Transverse colon (tissue), 4 donors: ENCODE measurements at regions not wholly inside any gene's neighbourhood (a gene's known extent, or its start where the extent isn't known, plus 50 kb on each side); places are given as distances from the start of the nearest gene placed in this dataset.
A peak's percentile ranks its signal among the peaks of the same experiment; 100 is the strongest.
"Not testable (repeated sequence)": the region's sequence is repeated elsewhere in the genome, so short reads cannot be mapped to it uniquely, and the experiment has no call there.

Experiments used
- DNase-seq: peaks from one replicate; pipeline ENCODE4 v3.0.0-alpha.2; 2019
- H3K27ac ChIP-seq, 4 donors: fragments of 200-600 bp; sonication (generic); 2 replicates each; pipeline ENCODE4 v1.5.1; 2016 to 2018; ENCODE audit warnings: inconsistent platforms in 4 of 4
- H3K27me3 ChIP-seq: fragments of 200-600 bp; sonication (generic); 2 replicates; pipeline ENCODE4 v1.5.1; 2017; ENCODE audit warnings: inconsistent platforms
- H3K36me3 ChIP-seq, 4 donors: fragments of 200-600 bp; sonication (generic); 2 replicates each; pipeline ENCODE4 v1.5.1; 2017 to 2019; ENCODE audit warnings: inconsistent platforms in 4 of 4
- H3K4me1 ChIP-seq, 4 donors: fragments of 200-600 bp; sonication (generic); 2 replicates each; pipeline ENCODE4 v1.5.1; 2017 to 2020; ENCODE audit warnings: inconsistent platforms in 4 of 4
- H3K4me3 ChIP-seq, 4 donors: fragments of 200-600 bp; sonication (generic); 1 replicate in 1 of 4; 2 replicates in 3 of 4; pipeline versions ENCODE4 v1.5.1 to v1.6.1; 2017 to 2019; ENCODE audit warnings: inconsistent platforms in 4 of 4
- H3K9me3 ChIP-seq, 2 donors: fragments of 200-600 bp; sonication (generic); 2 replicates each; pipeline ENCODE4 v1.5.1; 2017 to 2019; ENCODE audit warnings: inconsistent platforms in 2 of 2
- CTCF ChIP-seq, 5 experiments: fragments of 200-600 bp in 3 of 5; fragments of 450-650 bp in 2 of 5; sonication (generic) in 3 of 5; IDR thresholded peaks; 1 replicate in 2 of 5; 2 replicates in 3 of 5; pipeline ENCODE4 v1.5.1; 2016 to 2017; ENCODE audit warnings: antibody characterized with exemption in 5 of 5, inconsistent platforms in 3 of 5, mild to moderate bottlenecking in 2 of 5, moderate library complexity in 1 of 5
- EP300 ChIP-seq: sonication (generic); formaldehyde crosslinking; IDR thresholded peaks from one replicate; pipeline ENCODE4 v1.6.1; 2017; ENCODE audit warnings: antibody characterized with exemption, low read depth
- POLR2A ChIP-seq: fragments of 450-650 bp; IDR thresholded peaks from one replicate; pipeline ENCODE4 v1.6.1; 2016; ENCODE audit warnings: antibody characterized with exemption, mild to moderate bottlenecking, moderate library complexity
- POLR2AphosphoS5 ChIP-seq, 3 donors: sonication (generic); formaldehyde crosslinking; IDR thresholded peaks; one replicate each; pipeline ENCODE4 v1.6.1; 2016; ENCODE audit warnings: antibody characterized with exemption in 3 of 3
- WGBS, 2 donors: methylation state at CpG; one replicate each; pipeline ENCODE4 v1.1.5; 2018; ENCODE audit warnings: low coverage in 1 of 2; 5-methylcytosine and 5-hydroxymethylcytosine counted together
- in situ Hi-C, 4 donors: fragments of 200-750 bp; cut with MboI; loops; one replicate each; pipeline versions ENCODE4 v1.15.0 to v1.15.1; 2017; ENCODE audit warnings: low sequenced_read_pairs in 3 of 4, low pct_ligation_motif_present in 1 of 4, low pct_unique_long_range_greater_than_20kb in 1 of 4
- intact Hi-C: fragments of 100-400 bp; cut with DNase I; formaldehyde crosslinking; loops from one replicate; pipeline ENCODE4 v1.15.1; 2023; ENCODE audit warnings: low total_unique reads

- peaks cover 0 to 19% (median 14%) of the 10 kb centered on the region in 4 donors for H3K4me1 ChIP-seq
These were observed 77.5 kb downstream of the SNX5 start for GRCh38 chr20:17891131-17891530.

GRCh38 chr20:17890330-17890729 is 78.3 kb downstream of the SNX5 start:
- intact Hi-C loops (loop anchor here (5.0 kb wide), 1 partner anchor 1542 kb away; no protein-coding TSS in a partner anchor), in situ Hi-C loops (loop anchor here in 3 of 4 donors (10.0 to 25.0 kb wide), 3 partner anchors 203 to 353 kb away; partner anchors contain the start of genes BANF2 (in 1 of the 3), BFSP1 (in 1 of the 3) and RRBP1 (in 1 of the 3))
- WGBS, 2 donors: 95% methylated on average over 3 of the region's 3 CpGs; no CpG with 5 or more reads in 1 of the 2 donors
- H3K4me1 ChIP-seq: peaks cover 2 to 22% (median 19%) of the 10 kb centered on the region in 4 donors
- no peak overlapping the region for H3K27ac ChIP-seq
- no peaks in the 10 kb centered on the region for H3K9me3 ChIP-seq
- DNase-seq: no peak
- H3K27me3 ChIP-seq: no peaks in the 10 kb centered on the region
- no peaks in the 10 kb centered on the region for H3K36me3 ChIP-seq
- TF ChIP-seq POLR2A (no peak), POLR2AphosphoS5 (IDR thresholded peaks at IDR 0.05) (no peak), EP300 (no peak), CTCF (IDR thresholded peaks at IDR 0.05) (no peak)
- no peak overlapping the region for H3K4me3 ChIP-seq

More at GRCh38 chr20:17891131-17891530, 77.5 kb downstream of the SNX5 start:
- WGBS, 2 donors: 80 to 95% methylated on average over 1 to 4 of the region's 4 CpGs
- not testable (repeated sequence) for H3K27ac ChIP-seq, H3K27me3 ChIP-seq, H3K36me3 ChIP-seq, H3K4me3 ChIP-seq, DNase-seq, H3K9me3 ChIP-seq
- intact Hi-C loops (loop anchor here (5.0 kb wide), 1 partner anchor 1541 kb away; no protein-coding TSS in a partner anchor), in situ Hi-C loops (loop anchor here in 3 of 4 donors (10.0 to 25.0 kb wide), 3 partner anchors 204 to 354 kb away; partner anchors contain the start of genes BANF2 (in 1 of the 3), BFSP1 (in 1 of the 3) and RRBP1 (in 1 of the 3))

- Histone ChIP-seq H3K9me3 (no peaks in the 10 kb centered on the region), H3K4me3 (no peak overlapping the region), H3K27me3 (no peaks in the 10 kb centered on the region), H3K36me3 (no peaks in the 10 kb centered on the region), H3K27ac (no peak overlapping the region), H3K4me1 (peaks cover 5 to 24% (median 21%) of the 10 kb centered on the region in 4 donors)
- TF ChIP-seq CTCF (IDR thresholded peaks at IDR 0.05) (peak in 2 of 5 experiments; percentile 10 to 19), POLR2A (no peak), EP300 (no peak), POLR2AphosphoS5 (IDR thresholded peaks at IDR 0.05) (no peak)
- WGBS, 2 donors: 38 to 66% methylated on average over 1 of the region's 1 CpG
- intact Hi-C loops (no loop called here), in situ Hi-C loops (loop anchor here in 2 of 4 donors (25.0 kb wide), 2 partner anchors 202 to 352 kb away; partner anchors contain the start of genes BANF2 (in 1 of the 2), BFSP1 (in 1 of the 2) and RRBP1 (in 1 of the 2))
- no peak for DNase-seq
These were observed 79.4 kb downstream of the SNX5 start for GRCh38 chr20:17889226-17889625.

- in situ Hi-C loops: loop anchor here in 2 of 4 donors (25.0 kb wide), 2 partner anchors 201 to 351 kb away; partner anchors contain the start of genes BANF2 (in 1 of the 2), BFSP1 (in 1 of the 2) and RRBP1 (in 1 of the 2)
- intact Hi-C loops: no loop called here
- DNase-seq: peak; percentile 43
- H3K36me3 ChIP-seq: no peaks in the 10 kb centered on the region
- peaks cover 5 to 24% (median 21%) of the 10 kb centered on the region in 4 donors for H3K4me1 ChIP-seq
- 58 to 73% methylated on average over 2 to 9 of the region's 9 CpGs for WGBS, 2 donors
- H3K27me3 ChIP-seq: no peaks in the 10 kb centered on the region
- TF ChIP-seq POLR2A (no peak), POLR2AphosphoS5 (IDR thresholded peaks at IDR 0.05) (no peak), CTCF (IDR thresholded peaks at IDR 0.05) (no peak)
- H3K9me3 ChIP-seq: no peaks in the 10 kb centered on the region
- no peak overlapping the region for H3K4me3 ChIP-seq
- peak overlapping the region; percentile 31 to 64 (median 50) for H3K27ac ChIP-seq
These were observed 80.5 kb downstream of the SNX5 start for GRCh38 chr20:17888044-17888443.
